ENCODE measurements at regions not wholly inside any gene's neighbourhood (a gene's known extent, or its start where the extent isn't known, plus 50 kb on each side); places are given as distances from the start of the nearest gene placed in this dataset.

DNA sequence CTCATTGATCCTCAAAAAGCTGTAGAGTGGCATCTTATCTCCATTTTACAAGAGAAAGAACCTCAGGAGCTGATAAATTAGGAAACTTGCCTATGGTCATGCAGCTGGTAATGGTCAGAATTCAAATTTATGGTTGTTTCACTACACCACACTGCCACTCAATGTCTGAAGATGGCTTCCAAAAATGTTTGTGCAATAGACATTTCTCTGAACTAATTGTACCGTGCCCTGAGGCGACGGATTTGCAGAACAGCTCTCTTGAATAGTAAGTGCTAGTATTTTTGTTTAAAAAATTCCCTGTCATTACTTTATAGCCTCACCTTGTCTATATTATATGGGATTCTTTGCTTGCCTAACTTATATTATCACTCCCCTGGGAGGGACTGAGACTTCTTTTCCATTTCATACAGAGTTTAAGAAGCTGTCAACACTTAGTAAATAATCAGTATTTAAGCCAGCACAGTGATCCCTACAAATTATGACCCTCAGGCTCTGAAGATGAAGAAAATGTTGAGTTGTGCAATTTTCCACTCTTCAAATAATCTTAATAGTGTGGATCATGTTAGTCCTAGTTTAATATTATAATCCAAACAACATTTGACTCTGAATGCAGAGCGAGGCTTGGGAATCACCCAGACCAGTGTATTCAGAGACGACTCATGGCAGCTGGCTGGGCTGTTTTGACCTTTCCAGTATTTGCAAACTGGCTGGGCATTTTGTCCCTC lies 346.6 kb downstream of the PTEN start:
- TF ChIP-seq POLR2AphosphoS5 (IDR thresholded peaks at IDR 0.05) (no peak), POLR2A (IDR thresholded peaks at IDR 0.05) (no peak)
- TF ChIP-seq, protein P1, sequence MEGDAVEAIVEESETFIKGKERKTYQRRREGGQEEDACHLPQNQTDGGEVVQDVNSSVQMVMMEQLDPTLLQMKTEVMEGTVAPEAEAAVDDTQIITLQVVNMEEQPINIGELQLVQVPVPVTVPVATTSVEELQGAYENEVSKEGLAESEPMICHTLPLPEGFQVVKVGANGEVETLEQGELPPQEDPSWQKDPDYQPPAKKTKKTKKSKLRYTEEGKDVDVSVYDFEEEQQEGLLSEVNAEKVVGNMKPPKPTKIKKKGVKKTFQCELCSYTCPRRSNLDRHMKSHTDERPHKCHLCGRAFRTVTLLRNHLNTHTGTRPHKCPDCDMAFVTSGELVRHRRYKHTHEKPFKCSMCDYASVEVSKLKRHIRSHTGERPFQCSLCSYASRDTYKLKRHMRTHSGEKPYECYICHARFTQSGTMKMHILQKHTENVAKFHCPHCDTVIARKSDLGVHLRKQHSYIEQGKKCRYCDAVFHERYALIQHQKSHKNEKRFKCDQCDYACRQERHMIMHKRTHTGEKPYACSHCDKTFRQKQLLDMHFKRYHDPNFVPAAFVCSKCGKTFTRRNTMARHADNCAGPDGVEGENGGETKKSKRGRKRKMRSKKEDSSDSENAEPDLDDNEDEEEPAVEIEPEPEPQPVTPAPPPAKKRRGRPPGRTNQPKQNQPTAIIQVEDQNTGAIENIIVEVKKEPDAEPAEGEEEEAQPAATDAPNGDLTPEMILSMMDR (IDR thresholded peaks at IDR 0.05) = no peak
- H3K27ac ChIP-seq = peak overlapping the region in 1 of 2 donors; percentile 0
- intact Hi-C loops (cut with DNase I; ENCODE audit: low total_unique reads) = no loop called here
- no peaks in the 10 kb centered on the region for H3K9me3 ChIP-seq
- no peak for DNase-seq (ENCODE audit: low spot score in 2 of 2)
- H3K4me3 ChIP-seq = no peak overlapping the region
- no peaks in the 10 kb centered on the region for H3K27me3 ChIP-seq
- no peaks in the 10 kb centered on the region for H3K4me1 ChIP-seq
- no peaks in the 10 kb centered on the region for H3K36me3 ChIP-seq

DNA sequence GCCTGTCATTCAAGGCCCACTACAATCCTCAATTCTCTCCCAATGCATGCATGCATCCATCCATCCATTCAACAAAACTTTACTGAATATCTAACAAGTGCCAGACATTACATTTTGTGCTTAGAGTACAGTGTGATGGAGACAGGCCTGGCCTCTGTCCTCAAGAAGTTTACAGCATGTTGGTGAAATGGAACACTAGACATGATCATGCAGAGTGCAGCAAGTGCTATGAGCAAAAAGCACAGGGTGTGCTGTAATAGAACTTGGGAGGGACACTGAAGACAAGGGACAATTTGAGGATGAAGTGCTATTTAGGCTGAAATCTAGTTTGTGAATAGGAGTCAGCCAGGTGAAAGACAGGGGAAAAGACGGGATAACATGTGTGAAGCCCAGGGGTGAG lies 347.8 kb downstream of the PTEN start:
- no peaks in the 10 kb centered on the region for H3K9me3 ChIP-seq
- TF ChIP-seq, protein P1 (IDR thresholded peaks at IDR 0.05) = no peak
- TF ChIP-seq POLR2AphosphoS5 (IDR thresholded peaks at IDR 0.05) (no peak), POLR2A (IDR thresholded peaks at IDR 0.05) (no peak)
- no peak overlapping the region for H3K27ac ChIP-seq
- H3K4me1 ChIP-seq = no peaks in the 10 kb centered on the region
- H3K27me3 ChIP-seq = no peaks in the 10 kb centered on the region
- intact Hi-C loops (cut with DNase I; ENCODE audit: low total_unique reads) = no loop called here
- no peaks in the 10 kb centered on the region for H3K36me3 ChIP-seq
- H3K4me3 ChIP-seq = no peak overlapping the region
- DNase-seq (ENCODE audit: low spot score in 2 of 2) = no peak

DNA sequence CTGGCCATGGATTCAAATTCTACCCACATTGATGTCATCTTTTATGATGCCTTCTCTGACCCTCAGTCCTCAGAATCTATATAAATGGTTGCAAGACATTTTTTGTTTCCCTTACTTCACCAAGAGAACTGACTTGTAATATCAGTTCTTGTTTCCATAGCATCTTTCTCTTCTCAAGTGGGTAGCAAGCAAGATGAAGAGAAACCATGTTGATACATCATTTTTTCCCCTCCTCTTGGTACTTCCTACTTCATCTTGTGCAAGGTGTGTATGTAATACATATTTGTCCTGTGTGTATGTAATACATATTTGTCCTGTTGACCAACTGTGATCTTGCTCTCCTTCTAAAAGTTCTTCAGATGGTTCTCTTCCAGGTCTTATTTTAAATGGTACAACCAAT lies 348.6 kb downstream of the PTEN start:
- Histone ChIP-seq H3K9me3 (no peaks in the 10 kb centered on the region), H3K4me1 (no peaks in the 10 kb centered on the region), H3K36me3 (no peaks in the 10 kb centered on the region), H3K27me3 (no peaks in the 10 kb centered on the region), H3K4me3 (no peak overlapping the region), H3K27ac (no peak overlapping the region)
- intact Hi-C loops (cut with DNase I; ENCODE audit: low total_unique reads) = no loop called here
- no peak for DNase-seq (ENCODE audit: low spot score in 2 of 2)
- no peak for TF ChIP-seq POLR2A (IDR thresholded peaks at IDR 0.05)
- TF ChIP-seq, protein P1 (IDR thresholded peaks at IDR 0.05) = no peak
- no peak for TF ChIP-seq POLR2AphosphoS5 (IDR thresholded peaks at IDR 0.05)

DNA sequence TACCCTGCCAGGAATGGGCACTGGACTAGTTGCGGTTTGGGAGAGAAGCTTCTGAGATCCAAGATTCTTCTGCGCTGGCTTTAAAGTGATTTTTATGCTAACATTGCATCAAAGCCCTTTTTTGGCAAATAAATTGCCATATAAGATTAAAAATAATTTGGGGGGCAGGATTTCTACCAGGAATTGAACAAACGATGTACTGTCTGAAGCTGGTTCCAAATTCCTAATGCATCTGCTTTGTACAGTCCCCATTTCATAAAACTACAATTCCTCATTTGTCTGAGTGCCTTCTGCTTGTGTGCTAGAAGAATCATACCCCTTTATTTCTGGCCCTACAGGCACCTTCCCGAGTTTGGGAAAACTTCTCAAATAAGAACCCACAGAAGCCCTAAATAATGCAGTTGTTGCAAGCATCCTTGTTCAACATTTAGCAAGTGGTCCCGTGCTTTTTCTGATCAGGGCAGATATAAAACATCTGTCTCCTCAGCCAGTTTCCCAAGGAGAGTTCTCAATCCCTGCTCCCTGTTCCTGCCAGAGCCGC lies 349.7 kb downstream of the PTEN start:
- TF ChIP-seq, protein P1 (IDR thresholded peaks at IDR 0.05) = no peak
- TF ChIP-seq POLR2A (IDR thresholded peaks at IDR 0.05) (no peak), POLR2AphosphoS5 (IDR thresholded peaks at IDR 0.05) (no peak)
- no peaks in the 10 kb centered on the region for H3K36me3 ChIP-seq
- no peak overlapping the region for H3K4me3 ChIP-seq
- intact Hi-C loops (cut with DNase I; ENCODE audit: low total_unique reads) = no loop called here
- H3K27me3 ChIP-seq = no peaks in the 10 kb centered on the region
- no peaks in the 10 kb centered on the region for H3K9me3 ChIP-seq
- DNase-seq (ENCODE audit: low spot score in 2 of 2) = no peak
- no peaks in the 10 kb centered on the region for H3K4me1 ChIP-seq
- no peak overlapping the region for H3K27ac ChIP-seq

DNA sequence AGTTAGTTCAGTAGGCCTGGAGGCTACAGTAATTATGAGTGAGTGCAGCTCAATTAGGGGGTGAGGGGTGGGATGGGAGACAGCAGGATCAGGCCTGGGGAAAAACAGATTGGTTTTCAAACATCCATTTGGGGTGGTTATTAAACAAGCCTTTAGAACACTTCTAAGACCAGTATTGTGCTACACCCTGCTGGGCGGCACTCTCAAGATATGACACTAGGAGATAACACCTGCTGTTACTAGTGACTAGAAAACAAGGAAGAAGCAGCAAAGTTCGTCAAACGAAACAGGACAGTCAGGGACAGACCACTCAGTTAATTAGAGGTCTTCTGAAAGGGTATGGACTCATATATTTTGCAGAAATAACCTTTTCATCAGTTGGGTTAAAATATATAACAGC lies 353.6 kb downstream of the PTEN start:
- no peaks in the 10 kb centered on the region for H3K27me3 ChIP-seq
- no peaks in the 10 kb centered on the region for H3K4me1 ChIP-seq
- H3K27ac ChIP-seq = no peak overlapping the region
- intact Hi-C loops (cut with DNase I; ENCODE audit: low total_unique reads) = no loop called here
- no peak for TF ChIP-seq POLR2AphosphoS5 (IDR thresholded peaks at IDR 0.05)
- no peak for DNase-seq (ENCODE audit: low spot score in 2 of 2)
- H3K4me3 ChIP-seq = no peak overlapping the region
- no peaks in the 10 kb centered on the region for H3K36me3 ChIP-seq
- H3K9me3 ChIP-seq = no peaks in the 10 kb centered on the region
